OCI-LY7 (cell line): ENCODE measurements at regions not wholly inside any gene's neighbourhood (a gene's known extent, or its start where the extent isn't known, plus 50 kb on each side); places are given as distances from the start of the nearest gene placed in this dataset.
"Not testable (repeated sequence)": the region's sequence is repeated elsewhere in the genome, so short reads cannot be mapped to it uniquely, and the experiment has no call there.

Experiments used
- EZH2phosphoT487 ChIP-seq: fragments of 200-600 bp; sonication (generic); IDR thresholded peaks from 2 replicates; pipeline ENCODE4 v1.6.1; 2018; ENCODE audit warnings: low read depth, borderline replicate concordance, mild to moderate bottlenecking, mixed run types, antibody characterized with exemption, low read length, moderate library complexity, mixed read lengths
- TF ChIP-seq, protein P1 (sequence below): fragments of 200-600 bp; sonication (generic); conservative IDR thresholded peaks from 2 replicates; pipeline ENCODE4 v1.5.1; 2014; ENCODE audit warnings: mild to moderate bottlenecking, antibody characterized with exemption, low read length, moderate library complexity, mixed read lengths

DNA sequence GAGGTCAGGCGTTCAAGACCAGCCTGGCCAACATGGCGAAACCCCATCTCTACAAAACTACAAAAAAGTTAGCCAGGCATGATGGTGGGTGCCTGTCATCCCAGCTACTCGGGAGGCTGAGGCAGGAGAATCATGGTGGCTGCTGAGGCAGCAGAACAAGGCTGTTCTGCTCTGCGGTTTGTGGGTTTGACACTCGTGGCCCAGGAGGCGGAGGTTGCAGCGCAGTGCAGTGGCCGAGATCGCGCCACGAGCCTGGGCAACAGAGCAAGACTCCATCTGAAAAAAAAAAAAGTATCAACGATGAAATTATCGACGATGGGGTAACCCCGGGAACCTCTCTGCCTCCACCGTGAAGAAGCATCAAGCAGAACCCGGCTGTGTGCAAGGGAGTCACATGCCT is 5478.8 kb upstream of the TPTE start:
- TF ChIP-seq, protein P1, sequence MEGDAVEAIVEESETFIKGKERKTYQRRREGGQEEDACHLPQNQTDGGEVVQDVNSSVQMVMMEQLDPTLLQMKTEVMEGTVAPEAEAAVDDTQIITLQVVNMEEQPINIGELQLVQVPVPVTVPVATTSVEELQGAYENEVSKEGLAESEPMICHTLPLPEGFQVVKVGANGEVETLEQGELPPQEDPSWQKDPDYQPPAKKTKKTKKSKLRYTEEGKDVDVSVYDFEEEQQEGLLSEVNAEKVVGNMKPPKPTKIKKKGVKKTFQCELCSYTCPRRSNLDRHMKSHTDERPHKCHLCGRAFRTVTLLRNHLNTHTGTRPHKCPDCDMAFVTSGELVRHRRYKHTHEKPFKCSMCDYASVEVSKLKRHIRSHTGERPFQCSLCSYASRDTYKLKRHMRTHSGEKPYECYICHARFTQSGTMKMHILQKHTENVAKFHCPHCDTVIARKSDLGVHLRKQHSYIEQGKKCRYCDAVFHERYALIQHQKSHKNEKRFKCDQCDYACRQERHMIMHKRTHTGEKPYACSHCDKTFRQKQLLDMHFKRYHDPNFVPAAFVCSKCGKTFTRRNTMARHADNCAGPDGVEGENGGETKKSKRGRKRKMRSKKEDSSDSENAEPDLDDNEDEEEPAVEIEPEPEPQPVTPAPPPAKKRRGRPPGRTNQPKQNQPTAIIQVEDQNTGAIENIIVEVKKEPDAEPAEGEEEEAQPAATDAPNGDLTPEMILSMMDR: not testable (repeated sequence)
- TF ChIP-seq EZH2phosphoT487: not testable (repeated sequence)
